ENCODE measurements at regions not wholly inside any gene's neighbourhood (a gene's known extent, or its start where the extent isn't known, plus 50 kb on each side); places are given as distances from the start of the nearest gene placed in this dataset.

DNA sequence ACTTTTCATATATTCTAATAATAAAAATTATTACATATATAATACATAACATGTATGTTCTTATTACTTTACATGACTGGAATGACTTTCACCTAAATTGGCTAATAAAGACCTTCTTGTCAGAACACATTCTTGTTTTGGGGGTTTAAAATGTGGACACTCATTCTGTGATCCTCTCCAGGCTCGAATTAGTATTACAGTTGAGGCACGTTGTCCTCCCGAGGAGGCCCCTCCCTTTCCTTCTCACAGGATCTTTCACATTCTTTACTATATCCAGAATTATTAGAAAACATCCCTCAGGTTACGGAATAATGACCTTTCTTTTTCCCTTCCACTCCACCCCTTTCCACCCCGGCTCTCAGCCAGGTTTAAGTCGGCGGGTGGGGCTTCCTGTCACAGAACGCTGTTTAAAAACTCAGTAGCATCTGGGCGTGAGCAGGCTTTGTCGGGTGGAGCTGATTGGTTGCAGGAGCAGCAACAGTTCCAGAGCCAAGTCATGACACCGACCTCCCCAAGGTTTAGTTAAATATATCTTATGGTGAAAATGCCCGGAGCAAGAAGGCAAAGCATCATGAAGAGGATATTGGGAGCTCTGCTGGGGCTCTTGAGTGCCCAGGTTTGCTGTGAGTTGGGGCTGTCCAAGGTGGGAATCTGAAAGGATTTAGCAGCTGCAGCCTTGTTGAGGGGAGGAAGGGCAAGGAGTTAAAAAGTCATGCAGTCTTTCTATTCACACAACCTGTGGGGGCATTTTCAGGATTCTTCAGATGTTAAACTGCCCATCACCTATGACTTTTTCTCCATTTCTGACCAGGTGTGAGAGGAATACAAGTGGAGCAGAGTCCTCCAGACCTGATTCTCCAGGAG lies 396.7 kb upstream of the OR4E1 start:
- DNase-seq, result peak; percentile 24 to 34
- H3K4me1 ChIP-seq, result peaks cover 0 to 15% (median 0%) of the 10 kb centered on the region in 9 donors
- WGBS, 2 donors, result 6 to 7% methylated on average over 12 of the region's 12 CpGs
- intact Hi-C loops (cut with DNase I), result no loop called here
- H3K27ac ChIP-seq, result peak overlapping the region in 2 of 10 donors; percentile 23 to 64
- peak; percentile 50 to 95 (median 70) for ATAC-seq
- H3K27me3 ChIP-seq, result peaks cover 0 to 15% (median 5%) of the 10 kb centered on the region in 7 donors
- no peaks in the 10 kb centered on the region for H3K36me3 ChIP-seq
- TF ChIP-seq, protein P1, sequence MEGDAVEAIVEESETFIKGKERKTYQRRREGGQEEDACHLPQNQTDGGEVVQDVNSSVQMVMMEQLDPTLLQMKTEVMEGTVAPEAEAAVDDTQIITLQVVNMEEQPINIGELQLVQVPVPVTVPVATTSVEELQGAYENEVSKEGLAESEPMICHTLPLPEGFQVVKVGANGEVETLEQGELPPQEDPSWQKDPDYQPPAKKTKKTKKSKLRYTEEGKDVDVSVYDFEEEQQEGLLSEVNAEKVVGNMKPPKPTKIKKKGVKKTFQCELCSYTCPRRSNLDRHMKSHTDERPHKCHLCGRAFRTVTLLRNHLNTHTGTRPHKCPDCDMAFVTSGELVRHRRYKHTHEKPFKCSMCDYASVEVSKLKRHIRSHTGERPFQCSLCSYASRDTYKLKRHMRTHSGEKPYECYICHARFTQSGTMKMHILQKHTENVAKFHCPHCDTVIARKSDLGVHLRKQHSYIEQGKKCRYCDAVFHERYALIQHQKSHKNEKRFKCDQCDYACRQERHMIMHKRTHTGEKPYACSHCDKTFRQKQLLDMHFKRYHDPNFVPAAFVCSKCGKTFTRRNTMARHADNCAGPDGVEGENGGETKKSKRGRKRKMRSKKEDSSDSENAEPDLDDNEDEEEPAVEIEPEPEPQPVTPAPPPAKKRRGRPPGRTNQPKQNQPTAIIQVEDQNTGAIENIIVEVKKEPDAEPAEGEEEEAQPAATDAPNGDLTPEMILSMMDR (IDR thresholded peaks at IDR 0.05), result no peak
- H3K4me3 ChIP-seq, result peak overlapping the region in 5 of 10 donors; percentile 9 to 34 (median 23)
- H3K9me3 ChIP-seq, result peaks cover 0 to 16% (median 0%) of the 10 kb centered on the region in 11 donors

DNA sequence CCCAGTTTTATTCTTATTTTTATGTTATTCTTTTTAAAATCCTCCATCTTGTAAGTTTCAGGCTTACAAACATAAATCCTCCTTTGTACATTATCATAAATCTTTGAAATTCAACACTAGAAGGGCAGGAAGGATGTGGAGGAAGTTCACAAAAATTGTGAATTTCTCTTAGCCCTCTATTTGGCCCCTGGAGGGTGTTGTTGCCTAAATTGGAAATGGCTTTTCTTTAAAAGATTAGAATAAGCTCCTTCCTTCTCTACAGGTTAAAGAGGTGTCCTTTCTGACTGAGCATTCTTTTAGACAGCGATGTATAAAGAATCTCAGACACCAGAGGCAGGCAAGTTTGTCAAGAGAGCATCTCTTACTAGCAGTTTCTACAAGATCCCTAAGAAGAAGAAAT lies 391.7 kb upstream of the OR4E1 start:
- Histone ChIP-seq H3K4me1 (peaks cover 0 to 6% (median 0%) of the 10 kb centered on the region in 9 donors), H3K4me3 (no peak overlapping the region), H3K27me3 (peaks cover 0 to 15% (median 3%) of the 10 kb centered on the region in 7 donors), H3K9me3 (no peaks in the 10 kb centered on the region), H3K36me3 (no peaks in the 10 kb centered on the region), H3K27ac (no peak overlapping the region)
- intact Hi-C loops (cut with DNase I), result no loop called here
- TF ChIP-seq, protein P1 (IDR thresholded peaks at IDR 0.05), result no peak
- WGBS, 2 donors, result 83 to 89% methylated on average over 1 of the region's 1 CpG
- DNase-seq (no peak), ATAC-seq (no peak)

DNA sequence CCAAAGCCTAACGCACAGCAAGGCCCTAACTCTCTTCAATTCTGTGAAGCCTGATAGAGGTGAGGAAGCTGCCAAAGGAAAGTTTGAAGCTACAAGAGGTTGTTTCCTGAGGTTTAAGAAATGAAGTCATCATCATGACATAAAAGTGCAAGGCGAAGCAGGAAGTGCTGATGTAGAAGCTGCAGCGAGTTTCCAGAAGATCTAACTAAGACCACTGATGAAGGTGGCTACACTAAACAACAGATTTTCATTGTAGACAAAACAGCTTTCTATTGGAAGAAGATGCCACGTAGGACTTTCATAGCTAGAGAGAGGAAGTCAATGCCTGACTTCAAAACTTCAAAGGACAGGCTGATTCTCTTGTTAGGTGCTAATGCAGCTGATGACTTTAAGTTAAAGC lies 385.6 kb upstream of the OR4E1 start:
- intact Hi-C loops (cut with DNase I), result no loop called here
- Histone ChIP-seq H3K27ac (no peak overlapping the region), H3K9me3 (peaks cover 0 to 18% (median 8%) of the 10 kb centered on the region in 11 donors), H3K4me3 (no peak overlapping the region), H3K27me3 (no peaks in the 10 kb centered on the region), H3K36me3 (no peaks in the 10 kb centered on the region), H3K4me1 (no peaks in the 10 kb centered on the region)
- ATAC-seq (no peak), DNase-seq (no peak)
- 80 to 81% methylated on average over 4 of the region's 4 CpGs for WGBS, 2 donors
- TF ChIP-seq, protein P1 (IDR thresholded peaks at IDR 0.05), result no peak

DNA sequence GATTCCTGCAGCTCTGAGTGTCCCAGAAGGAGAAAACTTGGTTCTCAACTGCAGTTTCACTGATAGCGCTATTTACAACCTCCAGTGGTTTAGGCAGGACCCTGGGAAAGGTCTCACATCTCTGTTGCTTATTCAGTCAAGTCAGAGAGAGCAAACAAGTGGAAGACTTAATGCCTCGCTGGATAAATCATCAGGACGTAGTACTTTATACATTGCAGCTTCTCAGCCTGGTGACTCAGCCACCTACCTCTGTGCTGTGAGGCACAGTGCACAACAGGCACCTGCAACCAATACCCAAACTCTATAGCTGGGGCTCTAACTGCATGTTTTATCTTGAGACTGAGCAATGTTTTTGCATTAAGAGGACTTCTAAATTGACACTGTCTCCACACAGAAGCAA lies 379.2 kb upstream of the OR4E1 start:
- ATAC-seq (no peak), DNase-seq (no peak)
- Histone ChIP-seq H3K4me1 (no peaks in the 10 kb centered on the region), H3K27ac (no peak overlapping the region), H3K27me3 (peaks cover 0 to 9% (median 0%) of the 10 kb centered on the region in 7 donors), H3K9me3 (peaks cover 0 to 4% (median 0%) of the 10 kb centered on the region in 11 donors), H3K36me3 (no peaks in the 10 kb centered on the region), H3K4me3 (no peak overlapping the region)
- TF ChIP-seq, protein P1 (IDR thresholded peaks at IDR 0.05), result no peak
- WGBS, 2 donors, result 68% methylated on average over 3 of the region's 3 CpGs
- intact Hi-C loops (cut with DNase I), result no loop called here
